ENCODE measurements at regions not wholly inside any gene's neighbourhood (a gene's known extent, or its start where the extent isn't known, plus 50 kb on each side); places are given as distances from the start of the nearest gene placed in this dataset.

DNA sequence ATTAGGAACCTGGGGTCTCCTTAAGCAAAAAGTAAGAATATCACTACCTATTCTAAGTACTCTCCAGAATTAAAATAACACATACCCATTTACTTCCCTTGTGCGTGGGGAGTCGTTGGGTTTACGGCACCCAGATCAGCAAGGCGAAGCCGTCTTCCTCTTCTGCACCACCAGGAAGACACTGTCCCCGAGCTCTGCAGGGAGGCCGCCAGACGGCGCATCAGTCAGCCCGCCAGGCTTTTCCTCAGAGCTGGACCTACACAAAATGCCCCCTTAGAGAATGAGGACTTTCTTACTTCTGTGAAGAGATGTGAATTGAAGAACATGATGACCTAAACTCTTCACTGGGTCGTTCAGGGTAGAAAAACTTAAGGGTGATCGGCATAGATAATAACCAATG, 526.5 kb downstream of the GALR1 start:
- TF ChIP-seq, protein P1, sequence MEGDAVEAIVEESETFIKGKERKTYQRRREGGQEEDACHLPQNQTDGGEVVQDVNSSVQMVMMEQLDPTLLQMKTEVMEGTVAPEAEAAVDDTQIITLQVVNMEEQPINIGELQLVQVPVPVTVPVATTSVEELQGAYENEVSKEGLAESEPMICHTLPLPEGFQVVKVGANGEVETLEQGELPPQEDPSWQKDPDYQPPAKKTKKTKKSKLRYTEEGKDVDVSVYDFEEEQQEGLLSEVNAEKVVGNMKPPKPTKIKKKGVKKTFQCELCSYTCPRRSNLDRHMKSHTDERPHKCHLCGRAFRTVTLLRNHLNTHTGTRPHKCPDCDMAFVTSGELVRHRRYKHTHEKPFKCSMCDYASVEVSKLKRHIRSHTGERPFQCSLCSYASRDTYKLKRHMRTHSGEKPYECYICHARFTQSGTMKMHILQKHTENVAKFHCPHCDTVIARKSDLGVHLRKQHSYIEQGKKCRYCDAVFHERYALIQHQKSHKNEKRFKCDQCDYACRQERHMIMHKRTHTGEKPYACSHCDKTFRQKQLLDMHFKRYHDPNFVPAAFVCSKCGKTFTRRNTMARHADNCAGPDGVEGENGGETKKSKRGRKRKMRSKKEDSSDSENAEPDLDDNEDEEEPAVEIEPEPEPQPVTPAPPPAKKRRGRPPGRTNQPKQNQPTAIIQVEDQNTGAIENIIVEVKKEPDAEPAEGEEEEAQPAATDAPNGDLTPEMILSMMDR (IDR thresholded peaks at IDR 0.05) = no peak
- TF ChIP-seq POLR2A (IDR thresholded peaks at IDR 0.05) = no peak
- TF ChIP-seq EP300 (IDR thresholded peaks at IDR 0.05; ENCODE audit: low read depth) = no peak
